K562 (cell line): ENCODE measurements at regions not wholly inside any gene's neighbourhood (a gene's known extent, or its start where the extent isn't known, plus 50 kb on each side); places are given as distances from the start of the nearest gene placed in this dataset.
A peak's percentile ranks its signal among the peaks of the same experiment; 100 is the strongest.

ENCODE experiments used
- ATAC-seq: fragments of 200-7000 bp; cut with Tn5 transposase; 3 replicates; pipeline ENCODE4 v1.9.1; 2020; ENCODE audit warnings: moderate library complexity
- BruUV-seq: library from RNA; stranded (reverse); fragments of 400-500 nt; replicated peaks from 2 replicates; lab custom pipeline; 2021; lab: Mats Ljungman, UMichigan
- CTCF ChIA-PET: fragments of 300-600 bp; formaldehyde crosslinking; extraction: SDS; loops from one replicate; lab custom pipeline; 2021; ENCODE audit warnings: low intra/inter-chr PET ratio; lab: Yijun Ruan, JAX
- POLR2A ChIA-PET: fragments of 300-600, 350-650 bp; sonication (Branson Sonifier 250); formaldehyde crosslinking; extraction: SDS; loops from one replicate; lab custom pipeline; 2021; ENCODE audit warnings: antibody characterized with exemption, inconsistent platforms; lab: Yijun Ruan, JAX
- DNase-seq, 4 experiments: peaks; one replicate each; pipeline versions ENCODE4 v3.0.0 to v3.0.0-alpha.2; 2011 to 2018; ENCODE audit warnings: low spot score in 3 of 4, mixed read lengths in 3 of 4; ENCODE audit errors: extremely low read depth in 1 of 4
- FAIRE-seq: peaks from 2 replicates; lab custom pipeline; 2011; peaks lifted over from hg19 to GRCh38; lab: Jason Lieb, UNC
- H2AFZ ChIP-seq: 2 replicates; pipeline ENCODE4 v1.6.0; 2011; ENCODE audit warnings: low read depth, low read length, control low read depth, inconsistent platforms
- H3K27ac ChIP-seq: fragments of 200-600 bp; 3 replicates; pipeline ENCODE4 v1.8.0; 2011; ENCODE audit warnings: low read depth, mild to moderate bottlenecking, control low read depth, inconsistent platforms, low read length, moderate library complexity, mixed read lengths; ENCODE audit errors: extremely low read depth
- H3K27me3 ChIP-seq, 2 experiments: fragments of 300-600 bp in 1 of 2; 2 replicates in 1 of 2; 3 replicates in 1 of 2; pipeline versions ENCODE4 v1.6.0 to v1.8.0; 2011; ENCODE audit warnings: inconsistent platforms in 2 of 2, low read length in 2 of 2, mild to moderate bottlenecking in 1 of 2, mixed read lengths in 1 of 2, moderate library complexity in 1 of 2; ENCODE audit not compliant: control insufficient read depth in 2 of 2, insufficient read depth in 2 of 2
- H3K36me3 ChIP-seq: fragments of 300-600 bp; 3 replicates; pipeline ENCODE4 v1.8.0; 2011; ENCODE audit warnings: mild to moderate bottlenecking, low read length, inconsistent platforms; ENCODE audit not compliant: control insufficient read depth, insufficient read depth
- H3K4me1 ChIP-seq, 2 experiments: fragments of 200-600 bp in 1 of 2; replicated peaks in 1 of 2; 2 replicates in 1 of 2; 3 replicates in 1 of 2; pipeline versions ENCODE4 v1.5.1 to v1.8.0; 2011; ENCODE audit warnings: inconsistent platforms in 2 of 2, low read length in 2 of 2, mild to moderate bottlenecking in 1 of 2, mixed read lengths in 1 of 2, moderate library complexity in 1 of 2; ENCODE audit not compliant: control insufficient read depth in 2 of 2, insufficient read depth in 2 of 2
- H3K4me2 ChIP-seq: 2 replicates; pipeline ENCODE4 v1.6.1; 2011; ENCODE audit warnings: low read length, control low read depth, inconsistent platforms, mixed read lengths; ENCODE audit not compliant: insufficient read depth
- H3K4me3 ChIP-seq: fragments of 200-600 bp; sonication (generic), shearing (Covaris generic); 2 replicates; pipeline ENCODE4 v1.5.1; 2016; ENCODE audit warnings: control low read depth, inconsistent platforms
- H3K79me2 ChIP-seq: fragments of 200-600 bp; 3 replicates; pipeline ENCODE4 v1.8.0; 2011; ENCODE audit warnings: low read length, inconsistent platforms; ENCODE audit not compliant: control insufficient read depth, insufficient read depth
- H3K9ac ChIP-seq, 2 experiments: 2 replicates each; pipeline versions ENCODE4 v1.6.0 to v1.6.1; 2011; ENCODE audit warnings: low read depth in 2 of 2, low read length in 2 of 2, control low read depth in 1 of 2, inconsistent platforms in 1 of 2, mild to moderate bottlenecking in 1 of 2, mixed read lengths in 1 of 2; ENCODE audit not compliant: insufficient read depth in 1 of 2
- H3K9me1 ChIP-seq: one replicate; pipeline ENCODE4 v1.6.0; 2011; ENCODE audit warnings: inconsistent platforms, mild to moderate bottlenecking, low read length, moderate library complexity; ENCODE audit not compliant: control insufficient read depth, insufficient read depth
- H3K9me3 ChIP-seq: replicated peaks from 2 replicates; pipeline ENCODE4 v1.5.1; 2011; ENCODE audit warnings: low read depth, low read length, inconsistent platforms; ENCODE audit not compliant: control insufficient read depth, insufficient read depth
- H4K20me1 ChIP-seq: replicated peaks from 2 replicates; pipeline ENCODE4 v1.6.1; 2011; ENCODE audit warnings: low read length, inconsistent platforms, mixed read lengths; ENCODE audit not compliant: control insufficient read depth, insufficient read depth
- CBX1 ChIP-seq: sonication (generic); IDR thresholded peaks from 2 replicates; pipeline ENCODE4 v1.6.1; 2016; ENCODE audit warnings: antibody characterized with exemption, low read depth, mild to moderate bottlenecking
- ETV6 ChIP-seq, 3 experiments: fragments of 150-350 bp in 1 of 3; sonication (generic) in 1 of 3; formaldehyde crosslinking in 1 of 3; IDR thresholded peaks; 2 replicates each; pipeline versions ENCODE4 v1.6.1 to v1.8.0; 2014 to 2022; ENCODE audit warnings: borderline replicate concordance in 2 of 3, low read depth in 2 of 3, antibody characterized with exemption in 1 of 3, low read length in 1 of 3, mild to moderate bottlenecking in 1 of 3, missing genetic modification reagents in 1 of 3
- KDM5B ChIP-seq: fragments of 200-600 bp; sonication (generic); IDR thresholded peaks from 2 replicates; pipeline ENCODE4 v1.6.1; 2012; ENCODE audit warnings: low read depth, mild to moderate bottlenecking, moderate library complexity, low read length, control low read depth, inconsistent platforms; ENCODE audit not compliant: insufficient replicate concordance
- NBN ChIP-seq: fragments of 450-650 bp; IDR thresholded peaks from 2 replicates; pipeline ENCODE4 v1.6.1; 2016; ENCODE audit warnings: low read depth, mild to moderate bottlenecking
- NCOA6 ChIP-seq: fragments of 450-650 bp; IDR thresholded peaks from 2 replicates; pipeline ENCODE4 v1.6.1; 2017; ENCODE audit warnings: mild to moderate bottlenecking
- PCBP2 ChIP-seq: fragments of 200-400 bp; formaldehyde crosslinking; IDR thresholded peaks from 2 replicates; pipeline ENCODE4 v1.6.1; 2018; ENCODE audit warnings: low read length, low read depth, mild to moderate bottlenecking, moderate library complexity; ENCODE audit not compliant: poor library complexity, severe bottlenecking
- RAD51 ChIP-seq: fragments of 450-650 bp; IDR thresholded peaks from 2 replicates; pipeline ENCODE4 v1.7.1; 2016; ENCODE audit warnings: low read depth, mild to moderate bottlenecking, borderline replicate concordance
- SRSF9 ChIP-seq: fragments of 200-400 bp; formaldehyde crosslinking; IDR thresholded peaks from 2 replicates; pipeline ENCODE4 v1.6.1; 2017; ENCODE audit warnings: low read depth, low read length, borderline replicate concordance
- ZFP36 ChIP-seq: fragments of 150-350 bp; IDR thresholded peaks from 2 replicates; pipeline ENCODE4 v1.6.1; 2018; ENCODE audit warnings: low read length, low read depth; ENCODE audit not compliant: partially characterized antibody
- ZNF124 ChIP-seq: sonication (generic); formaldehyde crosslinking; IDR thresholded peaks from 2 replicates; pipeline ENCODE4 v1.8.1; 2022; ENCODE audit warnings: missing genetic modification reagents
- ZNF184 ChIP-seq: sonication (generic); formaldehyde crosslinking; IDR thresholded peaks from 2 replicates; pipeline ENCODE4 v1.5.0; 2020; ENCODE audit warnings: missing genetic modification reagents
- ZNF23 ChIP-seq: fragments of 250-450 bp; sonication (Bioruptor Pico); IDR thresholded peaks from 2 replicates; pipeline ENCODE4 v1.4.0; 2020; ENCODE audit warnings: mild to moderate bottlenecking
- ZNF280A ChIP-seq: fragments of 450-650 bp; IDR thresholded peaks from 2 replicates; pipeline ENCODE4 v1.6.1; 2018; ENCODE audit warnings: mild to moderate bottlenecking, low read depth; ENCODE audit not compliant: partially characterized antibody
- ZNF589 ChIP-seq: fragments of 200-800 bp; sonication (Bioruptor generic); IDR thresholded peaks from 2 replicates; pipeline ENCODE4 v1.6.1; 2016; ENCODE audit warnings: low read depth, missing genetic modification characterization, missing compliant biosample characterization
- ZZZ3 ChIP-seq: fragments of 450-650 bp; IDR thresholded peaks from 2 replicates; pipeline ENCODE4 v1.6.1; 2016; ENCODE audit warnings: antibody characterized with exemption, mild to moderate bottlenecking, moderate library complexity
- WGBS: fragments of 100-300 bp; shearing (Covaris generic); methylation state at CpG from one replicate; pipeline ENCODE4 v1.1.6; 2016; ENCODE audit warnings: low coverage, mixed read lengths; ENCODE audit not compliant: insufficient coverage; ENCODE audit errors: missing lambda C conversion rate; 5-methylcytosine and 5-hydroxymethylcytosine counted together
- in situ Hi-C: fragments of 300-500 bp; cut with MboI; formaldehyde crosslinking; loops from 4 replicates; pipeline ENCODE4 v1.15.0; 2018; ENCODE audit warnings: inconsistent platforms, mixed read lengths
- intact Hi-C: fragments of 100-400 bp; cut with micrococcal nuclease; formaldehyde crosslinking; loops from 2 replicates; pipeline ENCODE4 v1.14.2; 2022

- no peaks in the 10 kb centered on the region for H4K20me1 ChIP-seq
- H3K4me3 ChIP-seq: no peak overlapping the region
- ATAC-seq (no peak), FAIRE-seq (no peak), DNase-seq (no peak)
- H3K79me2 ChIP-seq: no peaks in the 10 kb centered on the region
- H3K9me1 ChIP-seq: no peaks in the 10 kb centered on the region
- H3K27ac ChIP-seq: no peak overlapping the region
- 7% methylated on average over 3 of the region's 3 CpGs for WGBS
- H3K4me2 ChIP-seq: no peak overlapping the region
- TF ChIP-seq ZNF280A (no peak), ZFP36 (peak; percentile 27)
- H2AFZ ChIP-seq: no peak overlapping the region
- in situ Hi-C loops (no loop called here), intact Hi-C loops (no loop called here)
- no peaks in the 10 kb centered on the region for H3K27me3 ChIP-seq
- POLR2A ChIA-PET: no interaction called here
- no peaks in the 10 kb centered on the region for H3K4me1 ChIP-seq
- no peaks in the 10 kb centered on the region for H3K36me3 ChIP-seq
- CTCF ChIA-PET: no interaction called here
- H3K9me3 ChIP-seq: 0 out of 2 replicates have a peak, but pooled peaks cover 1% of the 10 kb centered on the region
- BruUV-seq: no TSS peak
- H3K9ac ChIP-seq: no peak overlapping the region
Observed at GRCh38 chr2:4483050-4483449, 779.7 kb downstream of the DCDC2C start.

- Histone ChIP-seq H3K9me1 (no peaks in the 10 kb centered on the region), H3K36me3 (no peaks in the 10 kb centered on the region), H3K9ac (no peak overlapping the region), H3K79me2 (no peaks in the 10 kb centered on the region), H2AFZ (no peak overlapping the region), H3K4me2 (no peak overlapping the region), H3K4me1 (no peaks in the 10 kb centered on the region), H3K27me3 (no peaks in the 10 kb centered on the region), H3K4me3 (no peak overlapping the region), H3K9me3 (no peaks in the 10 kb centered on the region), H3K27ac (no peak overlapping the region)
- FAIRE-seq (no peak), DNase-seq (no peak), ATAC-seq (no peak)
- 9% methylated on average over 1 of the region's 2 CpGs for WGBS
- intact Hi-C loops (no loop called here), in situ Hi-C loops (no loop called here)
- POLR2A ChIA-PET: no interaction called here
- CTCF ChIA-PET: no interaction called here
- TF ChIP-seq ZNF184 (CRISPR knock-in tag) (no peak), ZNF589 (no peak), ZZZ3 (no peak), SRSF9 (no peak), RAD51 (no peak), ETV6 (IDR thresholded peaks at IDR 0.05; ENCODE audit: borderline replicate concordance in 1 of 2, low read depth in 2 of 2, low read length in 1 of 2) (no peak), ETV6 (CRISPR knock-in tag; IDR thresholded peaks at IDR 0.05; ENCODE audit: borderline replicate concordance) (no peak), KDM5B (no peak), NCOA6 (no peak), ZNF124 (CRISPR knock-in tag) (no peak), ZNF23 (CRISPR knock-in tag) (no peak), NBN (no peak), CBX1 (no peak), PCBP2 (no peak)
- TF ChIP-seq, all 486 proteins: peak for 0
- BruUV-seq: no TSS peak
- no peaks in the 10 kb centered on the region for H4K20me1 ChIP-seq
Observed at GRCh38 chr2:4486971-4487370, 783.6 kb downstream of the DCDC2C start.
